Panc1 (cell line): ENCODE measurements at regions not wholly inside any gene's neighbourhood (a gene's known extent, or its start where the extent isn't known, plus 50 kb on each side); places are given as distances from the start of the nearest gene placed in this dataset.

Experiments
- ATAC-seq: fragments of 200-7000 bp; cut with Tn5 transposase; 2 replicates; pipeline ENCODE4 v1.9.1; 2020; ENCODE audit warnings: mild to moderate bottlenecking, moderate library complexity
- BruUV-seq: library from RNA; stranded (reverse); fragments of 400-500 nt; replicated peaks from 2 replicates; lab custom pipeline; 2021; lab: Mats Ljungman, UMichigan
- CTCF ChIA-PET: fragments of 300-600 bp; sonication (Branson Sonifier 250); formaldehyde crosslinking; loops from one replicate; lab custom pipeline; 2022; ENCODE audit warnings: antibody characterized with exemption; lab: Charles Lee
- POLR2A ChIA-PET: fragments of 300-600 bp; sonication (Branson Sonifier 250); formaldehyde crosslinking; loops from one replicate; lab custom pipeline; 2022; ENCODE audit warnings: antibody characterized with exemption; lab: Charles Lee
- DNase-seq: peaks from one replicate; pipeline ENCODE4 v3.0.0-alpha.2; 2010; ENCODE audit warnings: low read depth, low spot score
- H3K27ac ChIP-seq: 2 replicates; pipeline ENCODE4 v1.5.1; 2011; ENCODE audit warnings: mild to moderate bottlenecking, low read length, inconsistent platforms
- H3K27me3 ChIP-seq: fragments of 200-500 bp; sonication (Bioruptor generic); 2 replicates; pipeline ENCODE4 v1.6.0; 2014; ENCODE audit warnings: low read length, inconsistent platforms; ENCODE audit not compliant: control insufficient read depth, insufficient read depth
- H3K36me3 ChIP-seq: fragments of 200-500 bp; sonication (Bioruptor generic); 2 replicates; pipeline ENCODE4 v1.5.1; 2014; ENCODE audit warnings: inconsistent platforms, mild to moderate bottlenecking, low read length, moderate library complexity; ENCODE audit not compliant: control insufficient read depth, insufficient read depth
- H3K4me1 ChIP-seq: 2 replicates; pipeline ENCODE4 v1.5.1; 2011; ENCODE audit warnings: inconsistent platforms, mild to moderate bottlenecking, low read length, moderate library complexity; ENCODE audit not compliant: control insufficient read depth, insufficient read depth
- H3K4me3 ChIP-seq, 2 experiments: 2 replicates each; pipeline ENCODE4 v1.5.1; 2011 to 2012; ENCODE audit warnings: low read depth in 2 of 2, low read length in 2 of 2, mild to moderate bottlenecking in 2 of 2, inconsistent platforms in 1 of 2, moderate library complexity in 1 of 2
- H3K9me3 ChIP-seq: fragments of 200-500 bp; sonication (Bioruptor generic); 2 replicates; pipeline ENCODE4 v1.5.1; 2014; ENCODE audit warnings: low read depth, mild to moderate bottlenecking, inconsistent platforms, low read length, moderate library complexity; ENCODE audit not compliant: control insufficient read depth, insufficient read depth
- CTCF ChIP-seq: fragments of 450-650 bp; IDR thresholded peaks from 2 replicates; pipeline ENCODE4 v1.5.1; 2017; ENCODE audit warnings: mild to moderate bottlenecking
- POLR2AphosphoS5 ChIP-seq: IDR thresholded peaks from 2 replicates; pipeline ENCODE4 v1.6.1; 2012; ENCODE audit warnings: mild to moderate bottlenecking, low read depth, low read length, moderate library complexity
- SIN3A ChIP-seq: IDR thresholded peaks from 2 replicates; pipeline ENCODE4 v1.6.1; 2012; ENCODE audit warnings: low read depth, mild to moderate bottlenecking, low read length, moderate library complexity, borderline replicate concordance; ENCODE audit not compliant: insufficient read depth
- TCF7L2 ChIP-seq: IDR thresholded peaks from 2 replicates; pipeline ENCODE4 v1.6.1; 2011; ENCODE audit warnings: mild to moderate bottlenecking, low read depth, low read length, inconsistent platforms
- in situ Hi-C: cut with HindIII; loops from 2 replicates; pipeline ENCODE4 v1.10.0; 2016; ENCODE audit warnings: low sequenced_read_pairs, low pct_unique_long_range_greater_than_20kb
- intact Hi-C: fragments of 100-400 bp; cut with micrococcal nuclease; formaldehyde crosslinking; loops from one replicate; pipeline ENCODE4 v1.10.0; 2022; ENCODE audit not compliant: unreplicated experiment
- TF ChIP-seq, protein P1 (sequence below), 2 experiments: IDR thresholded peaks; 2 replicates each; pipeline ENCODE4 v1.6.1; 2011 to 2012; ENCODE audit warnings: low read depth in 2 of 2, control low read depth in 1 of 2, low read length in 1 of 2, mild to moderate bottlenecking in 1 of 2, moderate library complexity in 1 of 2; ENCODE audit not compliant: insufficient read depth in 1 of 2

GRCh38 chr2:187093771-187094412 is 244.9 kb upstream of the ZSWIM2 start:
- BruUV-seq, result no TSS peak
- no peaks in the 10 kb centered on the region for H3K36me3 ChIP-seq
- ATAC-seq (no peak), DNase-seq (no peak)
- ChIA-PET POLR2A (no interaction called here), CTCF (no interaction called here)
- intact Hi-C loops (no loop called here), in situ Hi-C loops (no loop called here)
- no peaks in the 10 kb centered on the region; the same call in 1 of the 2 replicates for H3K27me3 ChIP-seq
- no peaks in the 10 kb centered on the region for H3K9me3 ChIP-seq
- TF ChIP-seq POLR2AphosphoS5 (no peak), CTCF (no peak), TCF7L2 (no peak), SIN3A (no peak)
- TF ChIP-seq, protein P1, sequence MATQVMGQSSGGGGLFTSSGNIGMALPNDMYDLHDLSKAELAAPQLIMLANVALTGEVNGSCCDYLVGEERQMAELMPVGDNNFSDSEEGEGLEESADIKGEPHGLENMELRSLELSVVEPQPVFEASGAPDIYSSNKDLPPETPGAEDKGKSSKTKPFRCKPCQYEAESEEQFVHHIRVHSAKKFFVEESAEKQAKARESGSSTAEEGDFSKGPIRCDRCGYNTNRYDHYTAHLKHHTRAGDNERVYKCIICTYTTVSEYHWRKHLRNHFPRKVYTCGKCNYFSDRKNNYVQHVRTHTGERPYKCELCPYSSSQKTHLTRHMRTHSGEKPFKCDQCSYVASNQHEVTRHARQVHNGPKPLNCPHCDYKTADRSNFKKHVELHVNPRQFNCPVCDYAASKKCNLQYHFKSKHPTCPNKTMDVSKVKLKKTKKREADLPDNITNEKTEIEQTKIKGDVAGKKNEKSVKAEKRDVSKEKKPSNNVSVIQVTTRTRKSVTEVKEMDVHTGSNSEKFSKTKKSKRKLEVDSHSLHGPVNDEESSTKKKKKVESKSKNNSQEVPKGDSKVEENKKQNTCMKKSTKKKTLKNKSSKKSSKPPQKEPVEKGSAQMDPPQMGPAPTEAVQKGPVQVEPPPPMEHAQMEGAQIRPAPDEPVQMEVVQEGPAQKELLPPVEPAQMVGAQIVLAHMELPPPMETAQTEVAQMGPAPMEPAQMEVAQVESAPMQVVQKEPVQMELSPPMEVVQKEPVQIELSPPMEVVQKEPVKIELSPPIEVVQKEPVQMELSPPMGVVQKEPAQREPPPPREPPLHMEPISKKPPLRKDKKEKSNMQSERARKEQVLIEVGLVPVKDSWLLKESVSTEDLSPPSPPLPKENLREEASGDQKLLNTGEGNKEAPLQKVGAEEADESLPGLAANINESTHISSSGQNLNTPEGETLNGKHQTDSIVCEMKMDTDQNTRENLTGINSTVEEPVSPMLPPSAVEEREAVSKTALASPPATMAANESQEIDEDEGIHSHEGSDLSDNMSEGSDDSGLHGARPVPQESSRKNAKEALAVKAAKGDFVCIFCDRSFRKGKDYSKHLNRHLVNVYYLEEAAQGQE (IDR thresholded peaks at IDR 0.05; ENCODE audit: insufficient read depth in 1 of 2, low read depth in 2 of 2, low read length in 1 of 2), result no peak
- no peak overlapping the region for H3K4me3 ChIP-seq
- no peaks in the 10 kb centered on the region; the same call in 1 of the 2 replicates for H3K4me1 ChIP-seq
- H3K27ac ChIP-seq, result no peak overlapping the region

DNA sequence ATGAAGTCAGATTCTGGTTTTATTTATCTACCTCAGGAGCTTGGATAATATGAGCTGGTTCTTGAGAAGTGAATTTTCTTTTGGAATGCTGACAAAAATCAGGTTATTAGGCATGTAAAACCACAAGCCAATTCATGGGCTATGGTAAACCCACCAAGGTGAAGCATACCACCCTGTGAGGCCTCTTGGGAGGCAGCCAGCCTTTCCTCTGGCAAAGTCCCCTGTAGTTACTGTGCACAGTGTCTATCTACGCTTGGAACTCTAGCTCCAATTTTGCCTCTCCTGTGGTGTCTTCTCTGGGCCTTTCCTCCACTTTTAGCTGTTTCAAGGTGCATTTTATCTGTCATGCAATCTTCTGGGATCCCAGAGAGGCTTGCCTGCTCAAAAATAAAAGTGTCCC is 242.7 kb upstream of the ZSWIM2 start:
- in situ Hi-C loops (no loop called here), intact Hi-C loops (no loop called here)
- no peaks in the 10 kb centered on the region; the same call in 1 of the 2 replicates for H3K4me1 ChIP-seq
- ChIA-PET CTCF (no interaction called here), POLR2A (no interaction called here)
- H3K9me3 ChIP-seq, result no peaks in the 10 kb centered on the region
- no peak overlapping the region for H3K4me3 ChIP-seq
- no peak for DNase-seq
- no TSS peak for BruUV-seq
- TF ChIP-seq CTCF (no peak), TCF7L2 (no peak), SIN3A (no peak), POLR2AphosphoS5 (no peak)
- TF ChIP-seq, protein P1 (IDR thresholded peaks at IDR 0.05; ENCODE audit: insufficient read depth in 1 of 2, low read depth in 2 of 2, low read length in 1 of 2), result no peak
- no peaks in the 10 kb centered on the region for H3K27me3 ChIP-seq
- no peaks in the 10 kb centered on the region for H3K36me3 ChIP-seq
- no peak overlapping the region for H3K27ac ChIP-seq
- ATAC-seq, result no peak
